H1 (cell line): ENCODE measurements at regions not wholly inside any gene's neighbourhood (a gene's known extent, or its start where the extent isn't known, plus 50 kb on each side); places are given as distances from the start of the nearest gene placed in this dataset.

Experiments used
- CTCF ChIA-PET: fragments of 300-600 bp; sonication (Branson Sonifier 250); formaldehyde crosslinking; loops from one replicate; lab custom pipeline; 2021; ENCODE audit not compliant: partially characterized antibody; lab: Charles Lee
- POLR2A ChIA-PET: fragments of 300-600 bp; sonication (Branson Sonifier 250); formaldehyde crosslinking; loops from one replicate; lab custom pipeline; 2021; ENCODE audit warnings: inconsistent platforms; ENCODE audit not compliant: partially characterized antibody; lab: Charles Lee
- DNase-seq, 2 experiments: peaks; one replicate each; pipeline versions ENCODE4 v3.0.0 to v3.0.0-alpha.2; 2010 to 2022; ENCODE audit warnings: low spot score in 2 of 2, low read depth in 1 of 2, mixed read lengths in 1 of 2
- FAIRE-seq: peaks from 2 replicates; lab custom pipeline; 2011; peaks lifted over from hg19 to GRCh38; lab: Jason Lieb, UNC
- H2AFZ ChIP-seq: 2 replicates; pipeline ENCODE4 v1.8.1; 2012; ENCODE audit warnings: low read length, inconsistent platforms
- H2AK5ac ChIP-seq: 2 replicates; pipeline ENCODE4 v1.6.1; 2013; ENCODE audit warnings: low read depth, low read length
- H2BK120ac ChIP-seq: replicated peaks from 2 replicates; pipeline ENCODE3; 2013; ENCODE audit warnings: low read depth, low read length, inconsistent platforms
- H2BK12ac ChIP-seq: 2 replicates; pipeline ENCODE4 v1.6.1; 2013; ENCODE audit warnings: low read depth, low read length
- H2BK15ac ChIP-seq: 2 replicates; pipeline ENCODE4 v1.6.1; 2013; ENCODE audit warnings: low read length
- H2BK20ac ChIP-seq: 2 replicates; pipeline ENCODE4 v1.6.1; 2013; ENCODE audit warnings: low read length
- H2BK5ac ChIP-seq: 2 replicates; pipeline ENCODE4 v1.6.1; 2013; ENCODE audit warnings: low read depth, low read length
- H3K14ac ChIP-seq: 2 replicates; pipeline ENCODE4 v1.6.1; 2013; ENCODE audit warnings: inconsistent platforms; ENCODE audit not compliant: insufficient read length
- H3K18ac ChIP-seq: 2 replicates; pipeline ENCODE4 v1.6.1; 2013; ENCODE audit warnings: low read length; ENCODE audit errors: extremely low read depth
- H3K23ac ChIP-seq: 2 replicates; pipeline ENCODE4 v1.6.1; 2013; ENCODE audit warnings: inconsistent platforms; ENCODE audit not compliant: insufficient read length
- H3K23me2 ChIP-seq: 2 replicates; pipeline ENCODE4 v1.6.1; 2013; ENCODE audit warnings: low read depth, low read length
- H3K27ac ChIP-seq: 2 replicates; pipeline ENCODE4 v1.6.1; 2011; ENCODE audit warnings: low read depth, low read length, inconsistent platforms
- H3K27me3 ChIP-seq, 4 experiments: replicated peaks in 1 of 4; 1 replicate in 1 of 4; 2 replicates in 3 of 4; pipeline versions ENCODE4 v1.6.1 to v1.8.1; 2011 to 2013; ENCODE audit warnings: low read length in 3 of 4, mild to moderate bottlenecking in 3 of 4, inconsistent platforms in 2 of 4, mixed read lengths in 2 of 4, moderate library complexity in 1 of 4; ENCODE audit not compliant: control insufficient read depth in 3 of 4, insufficient read depth in 3 of 4; ENCODE audit errors: extremely low read depth in 1 of 4
- H3K36me3 ChIP-seq, 4 experiments: 2 replicates each; pipeline versions ENCODE4 v1.6.1 to v1.8.1; 2011 to 2013; ENCODE audit warnings: mild to moderate bottlenecking in 4 of 4, low read length in 3 of 4, moderate library complexity in 2 of 4, control low read depth in 1 of 4, inconsistent platforms in 1 of 4; ENCODE audit not compliant: insufficient read depth in 4 of 4, control insufficient read depth in 2 of 4
- H3K4ac ChIP-seq: replicated peaks from 2 replicates; pipeline ENCODE3; 2013; ENCODE audit warnings: low read length, low read depth, mixed read lengths, inconsistent platforms; ENCODE audit not compliant: insufficient read length
- H3K4me1 ChIP-seq, 4 experiments: replicated peaks in 1 of 4; 1 replicate in 1 of 4; 2 replicates in 3 of 4; pipeline versions ENCODE4 v1.6.1 to v1.8.1; 2011 to 2013; ENCODE audit warnings: low read length in 3 of 4, inconsistent platforms in 2 of 4, mixed read lengths in 1 of 4; ENCODE audit not compliant: insufficient read depth in 4 of 4, control insufficient read depth in 3 of 4
- H3K4me2 ChIP-seq, 2 experiments: 2 replicates each; pipeline versions ENCODE4 v1.6.1 to v1.8.1; 2011 to 2013; ENCODE audit warnings: low read depth in 2 of 2, low read length in 2 of 2, control low read depth in 1 of 2, inconsistent platforms in 1 of 2, mild to moderate bottlenecking in 1 of 2; ENCODE audit not compliant: insufficient read depth in 1 of 2
- H3K4me3 ChIP-seq, 4 experiments: fragments of 200-600, 300-600 bp in 1 of 4; sonication (generic), shearing (Covaris generic), sonication (Bioruptor Twin) in 1 of 4; 2 replicates each; pipeline versions ENCODE4 v1.5.1 to v1.8.1; 2011 to 2016; ENCODE audit warnings: low read length in 4 of 4, low read depth in 3 of 4, control low read depth in 2 of 4, inconsistent platforms in 2 of 4, mild to moderate bottlenecking in 2 of 4, mixed read lengths in 1 of 4, moderate library complexity in 1 of 4; ENCODE audit not compliant: insufficient read depth in 2 of 4; ENCODE audit errors: extremely low read depth in 1 of 4
- H3K56ac ChIP-seq: replicated peaks from 2 replicates; pipeline ENCODE3; 2013; ENCODE audit warnings: low read depth, mild to moderate bottlenecking, mixed read lengths, low read length, inconsistent platforms; ENCODE audit not compliant: insufficient read length
- H3K79me1 ChIP-seq: 2 replicates; pipeline ENCODE4 v1.6.1; 2013; ENCODE audit warnings: low read depth, low read length, control low read depth
- H3K79me2 ChIP-seq, 2 experiments: 2 replicates each; pipeline versions ENCODE4 v1.6.1 to v1.8.1; 2012 to 2013; ENCODE audit warnings: low read length in 2 of 2, mild to moderate bottlenecking in 2 of 2, inconsistent platforms in 1 of 2; ENCODE audit not compliant: insufficient read depth in 2 of 2, control insufficient read depth in 1 of 2
- H3K9ac ChIP-seq, 4 experiments: replicated peaks in 1 of 4; 1 replicate in 1 of 4; 2 replicates in 3 of 4; pipeline versions ENCODE4 v1.6.1 to v1.8.1; 2011 to 2013; ENCODE audit warnings: low read depth in 3 of 4, low read length in 3 of 4, control low read depth in 2 of 4, mild to moderate bottlenecking in 2 of 4, moderate library complexity in 2 of 4, inconsistent platforms in 1 of 4; ENCODE audit errors: extremely low read depth in 1 of 4
- H3K9me3 ChIP-seq, 2 experiments: 2 replicates each; pipeline versions ENCODE4 v1.6.1 to v1.8.1; 2012 to 2013; ENCODE audit warnings: mild to moderate bottlenecking in 2 of 2, moderate library complexity in 2 of 2, control low read depth in 1 of 2, inconsistent platforms in 1 of 2, low read depth in 1 of 2, low read length in 1 of 2, mixed read lengths in 1 of 2; ENCODE audit not compliant: insufficient read depth in 2 of 2
- H4K20me1 ChIP-seq, 2 experiments: replicated peaks in 1 of 2; 2 replicates each; pipeline versions ENCODE3 to v1.8.1; 2011 to 2013; ENCODE audit warnings: inconsistent platforms in 2 of 2, low read length in 2 of 2, mild to moderate bottlenecking in 1 of 2; ENCODE audit not compliant: insufficient read depth in 2 of 2, control insufficient read depth in 1 of 2
- H4K5ac ChIP-seq: 2 replicates; pipeline ENCODE4 v1.6.1; 2013; ENCODE audit warnings: low read length, low read depth, mixed read lengths, inconsistent platforms; ENCODE audit not compliant: insufficient read length
- H4K8ac ChIP-seq: 2 replicates; pipeline ENCODE4 v1.8.0; 2013; ENCODE audit warnings: mild to moderate bottlenecking, moderate library complexity, low read length, inconsistent platforms; ENCODE audit not compliant: insufficient read depth; ENCODE audit errors: extremely low read depth
- H4K91ac ChIP-seq: replicated peaks from 2 replicates; pipeline ENCODE3; 2013; ENCODE audit warnings: low read length, mixed read lengths, inconsistent platforms; ENCODE audit not compliant: insufficient read length
- ATF2 ChIP-seq: IDR thresholded peaks from 2 replicates; pipeline ENCODE4 v1.6.1; 2012; ENCODE audit warnings: low read length, inconsistent platforms
- BRCA1 ChIP-seq: IDR thresholded peaks from 2 replicates; pipeline ENCODE4 v1.6.1; 2012; ENCODE audit warnings: low read depth, low read length, improper control_type of control experiment
- CREB1 ChIP-seq: IDR thresholded peaks from 2 replicates; pipeline ENCODE4 v1.6.1; 2012; ENCODE audit warnings: inconsistent platforms
- EP300 ChIP-seq, 2 experiments: IDR thresholded peaks; 1 replicate in 1 of 2; 2 replicates in 1 of 2; pipeline ENCODE4 v1.6.1; 2011 to 2012; ENCODE audit warnings: low read depth in 2 of 2, low read length in 2 of 2, mild to moderate bottlenecking in 2 of 2, borderline replicate concordance in 1 of 2, inconsistent platforms in 1 of 2, moderate library complexity in 1 of 2
- EZH2 ChIP-seq: fragments of 200-600 bp; sonication (generic); IDR thresholded peaks from 2 replicates; pipeline ENCODE4 v1.7.1; 2012; ENCODE audit warnings: low read depth, mild to moderate bottlenecking, moderate library complexity, low read length, inconsistent platforms; ENCODE audit not compliant: severe bottlenecking
- GABPA ChIP-seq: IDR thresholded peaks from 2 replicates; pipeline ENCODE4 v1.6.1; 2011; ENCODE audit warnings: mild to moderate bottlenecking, low read length, moderate library complexity, borderline replicate concordance; ENCODE audit not compliant: insufficient read depth
- GTF2F1 ChIP-seq: IDR thresholded peaks from 2 replicates; pipeline ENCODE4 v1.6.1; 2012; ENCODE audit warnings: low read depth, low read length, improper control_type of control experiment, borderline replicate concordance
- POLR2A ChIP-seq, 2 experiments: IDR thresholded peaks; 1 replicate in 1 of 2; 2 replicates in 1 of 2; pipeline ENCODE4 v1.6.1; 2011; ENCODE audit warnings: low read depth in 2 of 2, low read length in 2 of 2, mild to moderate bottlenecking in 2 of 2; ENCODE audit errors: control extremely low read depth in 1 of 2
- SIN3A ChIP-seq, 2 experiments: IDR thresholded peaks in 1 of 2; conservative IDR thresholded peaks in 1 of 2; 2 replicates each; pipeline ENCODE4 v1.6.1; 2011 to 2012; ENCODE audit warnings: low read length in 2 of 2, improper control_type of control experiment in 1 of 2, low read depth in 1 of 2, mild to moderate bottlenecking in 1 of 2
- SP1 ChIP-seq: IDR thresholded peaks from 2 replicates; pipeline ENCODE4 v1.6.1; 2011; ENCODE audit warnings: low read depth, low read length
- SUZ12 ChIP-seq: fragments of 200-600 bp; sonication (generic); IDR thresholded peaks from 2 replicates; pipeline ENCODE4 v1.6.1; 2012; ENCODE audit warnings: mild to moderate bottlenecking, inconsistent platforms, low read length, moderate library complexity, mixed read lengths
- ZNF274 ChIP-seq: IDR thresholded peaks from 2 replicates; pipeline ENCODE4 v1.7.0; 2012; ENCODE audit warnings: low read length, borderline replicate concordance; ENCODE audit errors: extremely low read depth
- WGBS, 2 experiments: shearing (Covaris generic) in 1 of 2; methylation state at CpG; one replicate each; pipeline versions ENCODE4 v1.1.6 to v1.1.7; 2013 to 2015; ENCODE audit warnings: low lambda C conversion rate in 2 of 2, mixed read lengths in 2 of 2, inconsistent platforms in 1 of 2, low coverage in 1 of 2, missing lambda C conversion rate in 1 of 2; ENCODE audit not compliant: insufficient replicate concordance in 2 of 2, insufficient coverage in 1 of 2, insufficient read length in 1 of 2; ENCODE audit errors: extremely low coverage in 1 of 2, missing lambda C conversion rate in 1 of 2; 5-methylcytosine and 5-hydroxymethylcytosine counted together

GRCh38 chr5:3662344-3662743 is 66.7 kb downstream of the IRX1 start:
- Histone ChIP-seq H3K36me3 (no peaks in the 10 kb centered on the region), H3K4me2 (no peak overlapping the region), H3K9ac (no peak overlapping the region), H3K9me3 (no peaks in the 10 kb centered on the region), H2AK5ac (no peak overlapping the region), H3K23me2 (no peaks in the 10 kb centered on the region), H4K20me1 (no peaks in the 10 kb centered on the region), H3K18ac (no peak overlapping the region), H2AFZ (no peak overlapping the region), H3K56ac (no peak overlapping the region), H3K4ac (no peak overlapping the region), H4K5ac (no peak overlapping the region), H3K4me1 (no peaks in the 10 kb centered on the region), H3K14ac (no peak overlapping the region), H2BK20ac (no peak overlapping the region), H3K79me2 (no peaks in the 10 kb centered on the region), H3K27ac (no peak overlapping the region), H3K27me3 (no peaks in the 10 kb centered on the region), H2BK12ac (no peak overlapping the region), H2BK120ac (no peak overlapping the region), H4K8ac (no peak overlapping the region), H3K23ac (no peak overlapping the region), H3K4me3 (no peak overlapping the region), H2BK5ac (no peak overlapping the region), H2BK15ac (no peak overlapping the region), H4K91ac (no peak overlapping the region), H3K79me1 (no peaks in the 10 kb centered on the region)
- CTCF ChIA-PET, result no interaction called here
- DNase-seq (no peak), FAIRE-seq (no peak)
- 92% methylated on average over 1 of the region's 1 CpG; no CpG with 5 or more reads in 1 of the 2 experiments for WGBS, 2 experiments
- POLR2A ChIA-PET, result no interaction called here
- no peak for TF ChIP-seq EZH2
- TF ChIP-seq ATF2, result no peak
- TF ChIP-seq GABPA, result no peak
- no peak for TF ChIP-seq SP1
- TF ChIP-seq CREB1, result no peak
- no peak for TF ChIP-seq GTF2F1
- no peak for TF ChIP-seq EP300 (IDR thresholded peaks at IDR 0.05; ENCODE audit: borderline replicate concordance in 1 of 2, low read depth in 2 of 2, low read length in 2 of 2)
- no peak for TF ChIP-seq POLR2A (IDR thresholded peaks at IDR 0.05; ENCODE audit: control extremely low read depth in 1 of 2, low read depth in 2 of 2, low read length in 2 of 2)
- TF ChIP-seq SIN3A (conservative IDR thresholded peaks at IDR 0.05 in 1 of 2, IDR thresholded peaks at IDR 0.05 in 1 of 2; ENCODE audit: low read depth in 1 of 2, low read length in 2 of 2), result no peak
- no peak for TF ChIP-seq ZNF274
- TF ChIP-seq SUZ12, result no peak
- TF ChIP-seq BRCA1, result no peak
